HUES48 (cell line): ENCODE measurements at regions not wholly inside any gene's neighbourhood (a gene's known extent, or its start where the extent isn't known, plus 50 kb on each side); places are given as distances from the start of the nearest gene placed in this dataset.
A peak's percentile ranks its signal among the peaks of the same experiment; 100 is the strongest.

ENCODE experiments used
- H3K27ac ChIP-seq: one replicate; pipeline ENCODE4 v1.7.0; 2013; ENCODE audit warnings: low read depth, low read length, inconsistent platforms
- H3K27me3 ChIP-seq: 2 replicates; pipeline ENCODE4 v1.6.1; 2013; ENCODE audit warnings: mild to moderate bottlenecking, low read length; ENCODE audit not compliant: control insufficient read depth, insufficient read depth
- H3K36me3 ChIP-seq: 2 replicates; pipeline ENCODE4 v1.6.1; 2013; ENCODE audit warnings: low read length; ENCODE audit not compliant: control insufficient read depth, insufficient read depth
- H3K4me1 ChIP-seq: 2 replicates; pipeline ENCODE4 v1.6.1; 2013; ENCODE audit warnings: mild to moderate bottlenecking, low read length; ENCODE audit not compliant: control insufficient read depth, insufficient read depth
- H3K4me3 ChIP-seq: 2 replicates; pipeline ENCODE4 v1.5.1; 2013; ENCODE audit warnings: mild to moderate bottlenecking, low read depth, low read length
- H3K9ac ChIP-seq: 2 replicates; pipeline ENCODE4 v1.6.1; 2013; ENCODE audit warnings: mild to moderate bottlenecking, low read depth, low read length, moderate library complexity
- H3K9me3 ChIP-seq: 2 replicates; pipeline ENCODE4 v1.6.1; 2013; ENCODE audit warnings: low read length; ENCODE audit not compliant: control insufficient read depth, insufficient read depth

DNA sequence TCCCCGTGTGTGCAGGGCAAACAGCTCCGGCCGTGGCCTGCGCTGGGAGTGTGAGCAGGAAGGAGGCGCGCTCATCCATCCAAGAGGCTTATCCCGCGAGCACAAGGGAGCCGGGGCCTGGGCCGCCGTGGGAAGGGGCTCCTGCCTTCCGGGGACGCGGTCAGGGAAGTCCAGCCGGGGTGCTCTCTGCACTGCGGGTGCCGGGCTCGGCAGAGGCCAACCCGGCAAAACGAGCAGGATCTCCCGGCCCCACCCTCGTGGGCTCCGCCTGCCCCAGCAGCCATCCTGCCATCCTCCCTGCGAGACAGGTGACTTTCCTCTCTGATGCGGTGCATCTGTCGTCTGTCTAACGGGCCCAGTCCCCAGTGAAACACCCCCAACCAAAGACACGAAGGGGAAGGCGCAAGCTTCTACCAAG, 244.2 kb downstream of the AUH start:
- H3K4me3 ChIP-seq: no peak overlapping the region
- H3K27ac ChIP-seq: no peak overlapping the region
- H3K4me1 ChIP-seq: peaks cover 15% of the 10 kb centered on the region
- H3K9ac ChIP-seq: no peak overlapping the region
- H3K36me3 ChIP-seq: no peaks in the 10 kb centered on the region
- H3K27me3 ChIP-seq: no peaks in the 10 kb centered on the region
- no peaks in the 10 kb centered on the region for H3K9me3 ChIP-seq

DNA sequence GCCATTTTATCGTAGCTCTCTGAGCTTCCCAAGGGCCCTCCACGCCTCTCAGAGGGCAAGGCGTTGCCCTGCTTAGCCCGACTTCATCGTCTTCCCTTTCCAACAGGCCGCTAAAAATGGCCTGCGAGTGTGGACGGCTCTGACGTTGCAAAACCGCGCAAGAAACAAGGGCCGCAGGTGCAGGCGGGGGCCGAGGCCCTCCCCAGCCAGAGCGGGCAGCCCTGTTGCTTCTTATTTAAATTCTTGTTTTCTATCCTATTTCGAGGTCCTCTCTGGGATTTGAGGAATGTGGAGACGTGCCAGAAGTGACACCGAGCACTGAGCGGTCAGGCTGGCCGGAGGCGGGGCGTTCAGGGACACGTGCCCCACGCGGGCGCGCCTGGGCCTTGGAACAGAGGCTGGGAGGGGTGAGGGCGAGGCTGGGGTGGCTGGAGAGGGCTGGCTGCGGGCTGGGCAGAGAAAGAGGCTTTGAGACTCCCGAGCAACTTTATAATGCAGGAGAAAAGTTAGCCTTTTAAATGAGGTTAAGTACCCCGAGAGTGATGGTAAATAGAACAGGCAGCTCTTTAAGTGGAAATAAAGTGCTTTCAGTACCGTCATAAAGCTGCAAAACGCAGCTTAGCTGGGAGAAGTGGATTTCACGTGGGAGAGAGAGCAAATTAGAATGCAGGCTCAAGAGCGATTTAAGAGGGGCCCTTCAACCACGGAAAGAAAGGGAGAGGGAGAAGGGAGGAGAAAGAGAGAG, 243.6 kb downstream of the AUH start:
- Histone ChIP-seq H3K4me3 (no peak overlapping the region), H3K9me3 (no peaks in the 10 kb centered on the region), H3K9ac (no peak overlapping the region), H3K27ac (no peak overlapping the region), H3K36me3 (no peaks in the 10 kb centered on the region), H3K4me1 (peaks cover 15% of the 10 kb centered on the region), H3K27me3 (no peaks in the 10 kb centered on the region)

DNA sequence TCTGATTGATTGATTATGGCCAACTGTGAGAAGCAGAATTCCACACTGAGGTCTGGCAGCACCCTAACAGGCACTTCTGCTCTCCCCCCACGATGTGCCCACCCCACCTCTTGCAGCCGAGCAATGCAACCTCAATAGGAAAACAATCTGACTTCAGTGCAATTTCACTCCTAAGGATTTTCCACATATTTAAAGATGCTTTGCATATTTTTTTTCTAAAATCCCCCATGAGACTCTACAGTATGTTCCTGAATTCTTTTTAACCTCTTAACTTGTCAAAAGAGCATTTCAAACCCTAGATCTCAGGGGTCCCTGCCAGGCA, 243.1 kb downstream of the AUH start:
- H3K4me1 ChIP-seq: peaks cover 15% of the 10 kb centered on the region
- H3K9ac ChIP-seq: no peak overlapping the region
- no peaks in the 10 kb centered on the region for H3K9me3 ChIP-seq
- H3K36me3 ChIP-seq: no peaks in the 10 kb centered on the region
- no peaks in the 10 kb centered on the region for H3K27me3 ChIP-seq
- H3K4me3 ChIP-seq: no peak overlapping the region
- H3K27ac ChIP-seq: no peak overlapping the region

DNA sequence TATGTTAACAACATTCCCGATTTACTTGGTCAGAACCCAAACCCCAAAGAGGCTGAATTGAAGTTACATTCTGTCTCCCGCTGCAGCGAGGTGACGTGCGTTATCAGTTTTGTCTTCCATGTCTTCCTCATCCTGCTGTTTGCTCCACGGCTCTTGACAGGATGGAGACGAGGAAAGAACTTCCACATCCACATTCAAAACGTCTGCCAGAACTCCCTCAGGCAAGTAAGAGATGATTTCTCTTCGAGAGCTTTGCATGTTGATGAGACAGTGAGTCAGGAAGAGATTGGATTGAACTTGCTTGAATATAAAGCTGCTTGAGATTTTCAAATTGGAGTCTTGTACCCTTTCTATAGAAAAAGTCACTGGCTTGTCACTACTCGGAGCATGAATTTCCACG, 242.6 kb downstream of the AUH start:
- H3K9ac ChIP-seq: no peak overlapping the region

DNA sequence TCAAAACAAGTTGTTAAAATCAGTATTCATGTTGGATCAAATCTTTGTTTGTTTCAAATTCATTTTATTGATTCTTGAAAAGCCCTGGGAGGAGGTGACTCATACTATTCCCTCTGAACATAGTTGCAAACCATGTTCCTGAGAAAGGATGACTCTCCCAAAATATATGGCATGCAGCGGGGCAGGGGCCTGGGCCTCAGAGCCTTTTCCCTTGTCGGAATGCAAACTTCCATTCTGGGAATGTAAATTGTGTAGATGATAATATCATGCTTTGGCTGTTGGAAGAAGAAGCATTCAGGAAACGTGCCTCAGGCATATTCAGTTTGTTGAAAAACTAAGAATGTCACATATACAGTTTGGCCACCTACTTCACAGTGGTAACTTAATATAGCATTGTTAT, 242.0 kb downstream of the AUH start:
- H3K9ac ChIP-seq: no peak overlapping the region
- H3K27ac ChIP-seq: peak overlapping the region; percentile 31
- H3K27me3 ChIP-seq: no peaks in the 10 kb centered on the region
- no peaks in the 10 kb centered on the region for H3K36me3 ChIP-seq
- H3K4me3 ChIP-seq: no peak overlapping the region
- peaks cover 15% of the 10 kb centered on the region for H3K4me1 ChIP-seq
- H3K9me3 ChIP-seq: no peaks in the 10 kb centered on the region; the same call in 1 of the 2 replicates

More for the DNA sequence above, 242.6 kb downstream of the AUH start:
- H3K4me3 ChIP-seq: no peak overlapping the region; the same call in 1 of the 2 replicates
- H3K27me3 ChIP-seq: no peaks in the 10 kb centered on the region
- H3K27ac ChIP-seq: peak overlapping the region; percentile 31
- H3K9me3 ChIP-seq: no peaks in the 10 kb centered on the region; the same call in 1 of the 2 replicates
- H3K36me3 ChIP-seq: no peaks in the 10 kb centered on the region
- H3K4me1 ChIP-seq: peaks cover 15% of the 10 kb centered on the region

DNA sequence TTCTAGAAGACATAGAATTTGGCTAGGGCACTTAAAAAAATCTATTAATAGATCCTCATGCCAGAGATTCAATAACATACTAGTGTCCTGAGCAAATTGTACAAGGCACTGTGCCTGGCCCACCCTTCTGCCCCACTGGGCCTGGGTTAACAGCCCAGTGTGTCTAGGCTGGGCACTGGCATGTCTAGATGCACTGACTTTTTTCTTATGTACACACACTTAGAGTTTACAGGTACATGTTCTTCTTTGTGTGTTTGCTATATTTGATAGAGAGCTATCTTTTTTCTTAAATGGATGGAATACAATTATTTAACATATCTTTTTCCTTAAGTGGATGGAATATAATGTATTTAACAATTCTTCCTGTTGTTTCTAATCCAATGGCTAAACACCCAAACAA, 241.5 kb downstream of the AUH start:
- Histone ChIP-seq H3K9ac (no peak overlapping the region), H3K27me3 (no peaks in the 10 kb centered on the region), H3K9me3 (no peaks in the 10 kb centered on the region; the same call in 1 of the 2 replicates), H3K4me3 (no peak overlapping the region), H3K36me3 (no peaks in the 10 kb centered on the region), H3K4me1 (peaks cover 15% of the 10 kb centered on the region), H3K27ac (no peak overlapping the region)

DNA sequence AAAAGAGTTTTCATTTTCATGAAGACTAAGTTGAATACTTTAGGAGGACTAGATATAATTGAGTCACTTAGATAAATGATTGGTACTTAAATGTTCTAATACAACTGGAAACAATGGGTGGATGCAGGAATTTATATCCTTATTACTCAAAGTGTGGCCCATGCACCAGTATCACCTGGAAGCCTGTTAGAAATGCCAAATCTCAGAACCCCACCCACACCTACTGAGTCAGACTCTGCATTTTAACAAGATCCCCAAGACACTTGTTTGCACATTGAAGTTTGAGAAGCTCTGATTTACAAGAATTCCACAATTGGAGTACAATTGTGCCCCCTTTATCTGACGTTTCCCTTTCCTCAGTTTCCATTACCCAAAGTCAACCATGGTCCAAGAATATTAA, 239.0 kb downstream of the AUH start:
- Histone ChIP-seq H3K9me3 (no peaks in the 10 kb centered on the region; the same call in 1 of the 2 replicates), H3K4me1 (peaks cover 15% of the 10 kb centered on the region), H3K9ac (no peak overlapping the region), H3K27ac (no peak overlapping the region), H3K27me3 (no peaks in the 10 kb centered on the region), H3K36me3 (no peaks in the 10 kb centered on the region), H3K4me3 (no peak overlapping the region)

DNA sequence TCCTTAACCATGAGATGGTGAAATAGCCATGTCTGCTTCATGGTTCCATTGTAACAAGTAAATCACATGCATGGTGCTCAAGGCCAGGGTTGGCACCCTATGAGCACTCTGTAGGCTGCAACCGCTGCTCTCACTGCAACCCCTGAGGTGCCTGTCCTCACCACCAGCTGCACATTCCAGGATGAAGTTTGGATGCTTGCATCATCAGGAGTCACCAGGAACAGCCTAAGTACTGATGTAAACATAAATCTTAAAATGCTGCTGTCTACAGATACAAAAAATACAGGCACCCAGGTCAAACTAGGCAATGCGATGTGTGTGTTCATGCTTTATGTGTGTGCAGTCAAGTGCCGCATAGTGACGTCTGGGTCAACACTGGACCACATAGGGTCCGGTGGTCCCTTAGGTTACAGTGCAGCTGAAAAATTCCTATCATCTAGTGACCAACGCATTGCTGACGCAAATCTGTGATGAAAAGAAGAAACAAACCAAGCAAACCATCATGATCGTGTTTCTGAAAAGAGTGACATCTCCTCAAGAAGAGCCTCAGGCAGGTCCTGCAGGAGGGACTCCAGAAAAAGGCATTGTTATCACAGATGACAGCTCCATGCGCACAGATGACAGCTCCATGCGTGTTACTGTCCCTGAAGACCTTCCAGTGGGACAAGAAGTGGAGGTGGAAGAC, 234.8 kb downstream of the AUH start:
- Histone ChIP-seq H3K9ac (no peak overlapping the region), H3K4me3 (no peak overlapping the region), H3K27ac (no peak overlapping the region), H3K27me3 (no peaks in the 10 kb centered on the region), H3K4me1 (no peaks in the 10 kb centered on the region), H3K9me3 (no peaks in the 10 kb centered on the region; the same call in 1 of the 2 replicates), H3K36me3 (no peaks in the 10 kb centered on the region)

DNA sequence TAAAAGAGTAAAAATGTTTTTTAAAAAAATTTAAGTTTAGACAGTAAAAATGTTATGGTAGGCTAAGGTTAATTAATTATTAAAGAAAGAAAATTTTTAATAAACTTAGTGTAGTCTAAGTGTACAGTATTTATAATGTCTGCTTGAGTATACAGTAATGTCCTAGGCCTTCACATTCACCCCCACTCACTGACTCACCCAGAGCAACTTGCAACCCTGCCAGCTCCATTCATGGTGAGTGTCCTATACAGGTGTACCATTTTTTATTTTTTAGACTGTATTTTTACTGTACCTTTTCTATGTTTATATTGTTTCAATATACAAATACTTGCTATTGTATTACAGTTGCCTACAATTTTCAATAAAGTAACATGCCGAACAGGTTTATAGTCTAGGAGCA, 234.1 kb downstream of the AUH start:
- Histone ChIP-seq H3K27me3 (no peaks in the 10 kb centered on the region), H3K9ac (no peak overlapping the region), H3K4me1 (no peaks in the 10 kb centered on the region), H3K36me3 (no peaks in the 10 kb centered on the region), H3K27ac (no peak overlapping the region), H3K9me3 (no peaks in the 10 kb centered on the region; the same call in 1 of the 2 replicates), H3K4me3 (no peak overlapping the region)

DNA sequence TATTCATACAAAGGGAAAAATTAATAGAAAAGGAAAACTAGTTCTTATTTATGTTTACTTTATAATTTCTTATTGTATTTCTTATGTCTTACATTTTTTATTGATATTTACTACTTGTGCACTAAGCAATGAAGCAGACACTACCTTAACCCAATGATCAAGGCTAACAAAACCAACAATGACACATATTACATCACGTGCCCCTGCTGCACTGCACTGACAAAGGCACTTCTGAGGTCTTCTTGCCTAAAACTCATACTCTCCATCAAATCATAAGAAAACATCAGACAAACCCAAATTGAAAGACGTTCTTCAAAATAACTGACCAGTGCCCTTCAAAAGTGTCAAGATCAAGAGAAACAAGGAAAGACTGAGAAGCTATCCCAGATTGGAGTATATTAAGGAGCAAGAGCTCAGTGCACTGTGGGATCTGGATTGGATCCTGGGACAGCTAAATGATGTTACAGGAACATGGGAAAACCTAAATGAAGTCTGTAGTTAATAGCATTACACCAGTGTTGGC, 230.9 kb downstream of the AUH start:
- H3K27me3 ChIP-seq: no peaks in the 10 kb centered on the region
- no peak overlapping the region for H3K27ac ChIP-seq
- no peak overlapping the region for H3K9ac ChIP-seq
- H3K36me3 ChIP-seq: no peaks in the 10 kb centered on the region
- no peak overlapping the region for H3K4me3 ChIP-seq
- H3K4me1 ChIP-seq: no peaks in the 10 kb centered on the region
- H3K9me3 ChIP-seq: no peaks in the 10 kb centered on the region

DNA sequence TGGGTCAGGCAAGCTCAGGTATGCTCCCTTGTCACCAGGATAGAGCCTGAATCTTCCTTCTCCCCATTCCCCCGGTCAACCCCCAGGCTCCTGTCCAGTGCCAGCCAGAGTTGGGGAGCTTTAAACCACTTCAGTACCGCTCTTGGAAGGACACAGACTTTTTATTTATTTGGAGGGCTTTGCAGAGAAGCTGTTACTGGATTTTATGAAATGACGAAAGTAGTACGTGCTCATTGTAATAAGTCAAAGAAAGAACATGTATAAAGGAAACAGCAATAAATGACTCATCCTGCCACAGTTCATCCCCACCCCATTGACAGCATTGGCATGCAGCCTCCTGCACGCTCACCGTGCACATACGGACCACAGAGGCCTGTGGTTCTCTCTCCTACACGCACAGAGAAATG, 230.3 kb downstream of the AUH start:
- H3K4me1 ChIP-seq: no peaks in the 10 kb centered on the region
- H3K4me3 ChIP-seq: no peak overlapping the region
- H3K36me3 ChIP-seq: no peaks in the 10 kb centered on the region
- H3K9ac ChIP-seq: no peak overlapping the region
- no peaks in the 10 kb centered on the region for H3K9me3 ChIP-seq
- H3K27ac ChIP-seq: no peak overlapping the region
- no peaks in the 10 kb centered on the region for H3K27me3 ChIP-seq
